Neutrophil (primary cell): ENCODE measurements at regions not wholly inside any gene's neighbourhood (a gene's known extent, or its start where the extent isn't known, plus 50 kb on each side); places are given as distances from the start of the nearest gene placed in this dataset.

Source experiments
- H3K27ac ChIP-seq: fragments of 200-600 bp; sonication (generic); 2 replicates; pipeline ENCODE4 v1.5.1; 2016; ENCODE audit warnings: mild to moderate bottlenecking, moderate library complexity
- H3K27me3 ChIP-seq: fragments of 200-600 bp; sonication (generic); 2 replicates; pipeline ENCODE4 v1.6.0; 2016; ENCODE audit warnings: mild to moderate bottlenecking
- H3K36me3 ChIP-seq: fragments of 200-600 bp; sonication (generic); 2 replicates; pipeline ENCODE4 v1.5.1; 2017
- H3K4me1 ChIP-seq, 2 experiments: fragments of 200-600 bp in 1 of 2; sonication (generic) in 1 of 2; 1 replicate in 1 of 2; 2 replicates in 1 of 2; pipeline versions ENCODE4 v1.5.1 to v1.6.1; 2013 to 2016; ENCODE audit warnings: low read depth in 1 of 2, low read length in 1 of 2, mild to moderate bottlenecking in 1 of 2, moderate library complexity in 1 of 2; ENCODE audit not compliant: control insufficient read depth in 1 of 2, insufficient read depth in 1 of 2
- H3K4me3 ChIP-seq, 2 experiments: fragments of 200-600 bp in 1 of 2; sonication (generic) in 1 of 2; 1 replicate in 1 of 2; 2 replicates in 1 of 2; pipeline ENCODE4 v1.5.1; 2013 to 2016; ENCODE audit warnings: low read depth in 1 of 2, low read length in 1 of 2, mild to moderate bottlenecking in 1 of 2, moderate library complexity in 1 of 2
- H3K9me3 ChIP-seq: fragments of 200-600 bp; sonication (generic); 2 replicates; pipeline ENCODE4 v1.5.1; 2016
- CTCF ChIP-seq: fragments of 200-600 bp; sonication (generic); IDR thresholded peaks from 2 replicates; pipeline ENCODE4 v1.5.1; 2016; ENCODE audit warnings: antibody characterized with exemption

DNA sequence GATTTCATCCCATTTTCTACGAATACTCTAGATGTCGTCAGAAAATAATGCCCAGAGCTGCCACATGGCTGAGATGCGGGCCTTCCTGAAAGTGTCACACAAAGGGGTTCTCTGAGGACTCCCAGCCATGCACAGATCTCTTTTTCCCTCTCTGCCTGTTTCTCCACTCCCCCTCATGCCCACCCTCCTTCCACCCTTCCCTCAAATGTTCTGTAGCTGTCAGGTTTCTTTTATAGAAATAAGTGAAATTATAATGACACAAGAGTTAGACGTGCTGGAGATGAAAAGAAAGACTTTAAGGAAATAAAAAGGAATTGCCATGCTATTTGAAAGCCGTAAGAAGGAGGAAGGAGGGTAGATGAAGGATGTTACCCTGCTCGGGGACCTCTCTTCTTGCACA lies 819.3 kb upstream of the CELF2 start:
- H3K27me3 ChIP-seq: no peaks in the 10 kb centered on the region
- H3K27ac ChIP-seq: no peak overlapping the region
- no peak for TF ChIP-seq CTCF

DNA sequence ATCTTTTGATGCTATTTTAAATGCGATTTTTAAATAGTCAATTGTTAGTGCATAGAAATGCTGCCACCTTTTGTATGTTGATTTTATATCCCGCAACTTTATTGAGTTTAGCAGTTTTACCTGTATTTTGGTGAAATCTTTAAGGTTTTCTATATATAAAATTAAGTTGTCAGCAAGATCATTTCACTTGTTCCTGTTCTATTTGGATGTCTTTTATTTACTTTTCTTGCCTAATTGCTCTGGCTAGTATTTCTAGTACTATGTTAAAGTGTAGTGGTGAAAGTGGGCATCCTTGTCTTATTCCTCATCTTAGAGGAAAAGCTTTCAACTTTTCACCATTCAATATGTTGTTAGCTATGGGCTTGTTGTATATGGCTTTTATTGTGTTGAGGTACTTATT lies 813.3 kb upstream of the CELF2 start:
- Histone ChIP-seq H3K27ac (no peak overlapping the region), H3K27me3 (no peaks in the 10 kb centered on the region), H3K9me3 (no peaks in the 10 kb centered on the region), H3K36me3 (no peaks in the 10 kb centered on the region), H3K4me3 (no peak overlapping the region), H3K4me1 (no peaks in the 10 kb centered on the region)
- no peak for TF ChIP-seq CTCF

More for the DNA sequence above, 819.3 kb upstream of the CELF2 start:
- Histone ChIP-seq H3K4me1 (no peaks in the 10 kb centered on the region), H3K9me3 (no peaks in the 10 kb centered on the region), H3K4me3 (no peak overlapping the region), H3K36me3 (no peaks in the 10 kb centered on the region)

- H3K4me3 ChIP-seq: no peak overlapping the region
- no peak for TF ChIP-seq CTCF
- no peaks in the 10 kb centered on the region for H3K9me3 ChIP-seq
- no peaks in the 10 kb centered on the region for H3K36me3 ChIP-seq
- no peaks in the 10 kb centered on the region for H3K4me1 ChIP-seq
- no peaks in the 10 kb centered on the region for H3K27me3 ChIP-seq
- no peak overlapping the region for H3K27ac ChIP-seq
Observed at GRCh38 chr10:10205906-10206305, 811.8 kb upstream of the CELF2 start.

- TF ChIP-seq CTCF: no peak
- H3K36me3 ChIP-seq: no peaks in the 10 kb centered on the region
Observed at GRCh38 chr10:10207538-10207937, 810.1 kb upstream of the CELF2 start.

DNA sequence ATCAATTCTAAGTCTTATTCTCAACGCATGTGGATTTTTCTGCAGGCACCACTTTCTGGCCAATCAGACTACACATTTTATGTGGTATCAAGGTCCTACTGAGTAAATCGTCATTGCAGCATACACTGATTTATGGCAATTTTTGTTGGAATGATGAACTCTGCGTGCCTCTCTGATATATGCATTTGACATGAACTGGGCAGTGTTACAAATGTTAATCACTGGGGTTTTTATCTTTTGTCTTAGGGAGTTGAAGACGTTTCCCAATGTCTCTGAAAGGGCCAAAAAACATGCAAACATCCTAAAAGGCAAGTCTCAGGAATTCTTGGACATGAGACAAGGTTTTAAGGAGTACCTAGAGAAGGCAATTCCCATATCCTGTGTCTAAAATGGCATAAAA lies 809.5 kb upstream of the CELF2 start:
- Histone ChIP-seq H3K9me3 (no peaks in the 10 kb centered on the region), H3K27ac (no peak overlapping the region), H3K4me1 (no peaks in the 10 kb centered on the region), H3K36me3 (no peaks in the 10 kb centered on the region), H3K4me3 (no peak overlapping the region), H3K27me3 (no peaks in the 10 kb centered on the region)
- no peak for TF ChIP-seq CTCF

More at GRCh38 chr10:10207538-10207937, 810.1 kb upstream of the CELF2 start:
- no peaks in the 10 kb centered on the region for H3K27me3 ChIP-seq
- no peak overlapping the region for H3K27ac ChIP-seq
- no peaks in the 10 kb centered on the region for H3K9me3 ChIP-seq
- no peaks in the 10 kb centered on the region for H3K4me1 ChIP-seq
- H3K4me3 ChIP-seq: no peak overlapping the region

- H3K27ac ChIP-seq: no peak overlapping the region
- H3K36me3 ChIP-seq: no peaks in the 10 kb centered on the region
- no peaks in the 10 kb centered on the region for H3K4me1 ChIP-seq
- H3K4me3 ChIP-seq: no peak overlapping the region
- no peak for TF ChIP-seq CTCF
- H3K9me3 ChIP-seq: no peaks in the 10 kb centered on the region
- no peaks in the 10 kb centered on the region for H3K27me3 ChIP-seq
Observed at GRCh38 chr10:10209167-10209566, 808.5 kb upstream of the CELF2 start.
